GM19351 (cell line): ENCODE measurements at regions not wholly inside any gene's neighbourhood (a gene's known extent, or its start where the extent isn't known, plus 50 kb on each side); places are given as distances from the start of the nearest gene placed in this dataset.

Experiments
- ATAC-seq: cut with Tn5 transposase; IDR thresholded peaks from one replicate; pipeline ENCODE4 v1.9.1; 2021; ENCODE audit warnings: mild to moderate bottlenecking, moderate library complexity; ENCODE audit not compliant: unreplicated experiment

- ATAC-seq, result no peak
Observed at GRCh38 chr14:27075503-27075902, 477.7 kb upstream of the NOVA1 start.

GRCh38 chr14:27077214-27077613 lies 479.4 kb upstream of the NOVA1 start:
- ATAC-seq, result no peak

- ATAC-seq, result no peak
Observed at GRCh38 chr14:27077710-27078109, 479.9 kb upstream of the NOVA1 start.

- no peak for ATAC-seq
Observed at GRCh38 chr14:27078191-27078590, 480.4 kb upstream of the NOVA1 start.

DNA sequence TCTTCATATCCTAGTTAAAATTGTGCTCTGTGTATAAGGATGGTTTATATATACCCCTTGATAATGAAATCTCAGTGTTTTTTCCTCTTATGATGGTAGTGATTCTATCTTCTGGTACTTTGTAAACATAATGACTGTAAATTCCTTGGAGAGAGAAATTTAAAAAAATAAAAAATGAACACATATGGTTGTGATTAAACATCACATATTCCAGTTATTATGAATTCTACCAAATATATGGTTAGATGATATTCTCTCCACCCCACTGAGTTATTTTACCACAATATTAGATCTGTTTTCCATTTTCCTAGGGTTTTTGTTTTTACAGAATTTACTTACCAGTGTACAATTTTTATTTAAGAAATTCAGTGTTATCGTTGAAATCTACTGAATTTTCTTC lies 481.9 kb upstream of the NOVA1 start:
- no peak for ATAC-seq

GRCh38 chr14:27085500-27085899 lies 487.7 kb upstream of the NOVA1 start:
- no peak for ATAC-seq

- no peak for ATAC-seq
Observed at GRCh38 chr14:27090716-27091115, 492.9 kb upstream of the NOVA1 start.

GRCh38 chr14:27091973-27092372 lies 494.1 kb upstream of the NOVA1 start:
- ATAC-seq, result no peak

DNA sequence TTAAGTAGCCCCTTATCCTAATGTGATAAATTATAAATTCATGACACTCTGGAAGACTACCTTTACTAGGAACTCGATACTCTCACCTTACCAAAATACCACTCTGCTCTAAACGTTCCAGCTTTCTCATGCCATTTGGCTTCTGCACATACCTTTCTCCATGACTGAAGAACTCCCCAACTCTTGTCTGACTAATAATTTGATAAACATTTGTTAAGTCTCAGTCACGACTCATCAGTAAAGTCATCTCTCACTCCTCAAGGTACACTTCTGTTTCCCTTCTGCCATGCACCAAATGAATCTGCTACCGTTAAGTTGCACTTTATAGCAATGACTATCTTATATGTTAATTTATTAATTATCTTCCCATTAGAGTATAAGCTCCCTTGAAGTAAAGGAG lies 498.3 kb upstream of the NOVA1 start:
- no peak for ATAC-seq

DNA sequence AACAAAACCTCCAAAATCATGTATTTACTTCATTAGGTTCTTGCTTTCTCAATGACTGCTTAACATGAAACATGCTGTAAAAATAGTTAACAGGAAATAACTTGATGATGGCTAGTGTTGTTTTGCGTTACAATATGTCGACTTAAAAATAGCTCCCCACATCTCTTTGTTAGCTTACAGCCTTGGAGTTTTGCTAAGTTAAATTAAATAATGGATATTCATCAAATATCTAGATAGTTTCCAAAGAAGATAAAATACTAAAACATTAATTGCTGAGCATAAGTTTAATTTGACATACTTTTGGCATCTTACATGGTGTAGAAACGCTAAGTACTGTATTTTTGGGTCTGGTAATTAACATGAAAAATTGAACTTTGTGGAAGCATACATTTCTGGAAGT lies 500.6 kb upstream of the NOVA1 start:
- no peak for ATAC-seq

DNA sequence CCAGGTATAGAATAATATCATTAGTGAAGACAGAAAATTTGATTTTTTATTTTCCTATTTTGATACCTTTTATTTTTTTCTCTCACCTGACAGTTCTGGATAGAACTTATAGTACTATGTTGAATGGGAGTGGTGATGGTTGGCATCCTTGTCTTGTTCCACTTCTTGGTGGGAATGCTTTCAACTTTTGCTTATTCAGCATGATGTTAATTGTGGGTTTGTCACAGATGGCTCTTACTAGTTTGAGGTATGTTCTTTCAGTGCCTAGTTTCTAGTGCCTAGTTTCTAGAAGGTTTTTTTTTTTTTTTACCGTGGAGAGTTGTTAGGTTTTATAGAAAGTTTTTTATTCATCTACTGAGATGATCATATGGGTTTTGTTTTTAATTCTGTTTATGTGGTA lies 516.3 kb upstream of the NOVA1 start:
- no peak for ATAC-seq

GRCh38 chr14:27123162-27123561 lies 525.3 kb upstream of the NOVA1 start:
- ATAC-seq, result no peak

GRCh38 chr14:27127838-27128237 lies 530.0 kb upstream of the NOVA1 start:
- no peak for ATAC-seq

GRCh38 chr14:27134200-27134599 lies 536.4 kb upstream of the NOVA1 start:
- ATAC-seq, result no peak

DNA sequence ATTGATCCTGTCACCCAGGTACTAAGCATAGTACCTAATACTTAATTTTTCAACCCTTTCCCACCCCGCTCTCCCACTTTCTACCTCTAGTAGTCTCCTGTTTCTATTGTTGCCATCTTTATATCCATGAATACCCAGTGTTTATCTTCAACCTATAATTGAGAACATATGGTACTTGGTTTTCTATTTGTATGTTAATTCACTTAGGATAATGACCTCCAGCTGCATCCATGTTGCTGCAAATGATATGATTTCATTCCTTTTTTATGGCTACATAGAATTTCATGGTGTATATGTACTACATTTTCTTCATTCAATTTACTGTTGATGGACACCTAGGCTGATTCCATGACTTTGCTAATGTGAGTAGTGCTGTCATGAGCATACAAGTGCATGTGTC lies 547.3 kb upstream of the NOVA1 start:
- no peak for ATAC-seq

GRCh38 chr14:27148143-27148542 lies 550.3 kb upstream of the NOVA1 start:
- no peak for ATAC-seq

DNA sequence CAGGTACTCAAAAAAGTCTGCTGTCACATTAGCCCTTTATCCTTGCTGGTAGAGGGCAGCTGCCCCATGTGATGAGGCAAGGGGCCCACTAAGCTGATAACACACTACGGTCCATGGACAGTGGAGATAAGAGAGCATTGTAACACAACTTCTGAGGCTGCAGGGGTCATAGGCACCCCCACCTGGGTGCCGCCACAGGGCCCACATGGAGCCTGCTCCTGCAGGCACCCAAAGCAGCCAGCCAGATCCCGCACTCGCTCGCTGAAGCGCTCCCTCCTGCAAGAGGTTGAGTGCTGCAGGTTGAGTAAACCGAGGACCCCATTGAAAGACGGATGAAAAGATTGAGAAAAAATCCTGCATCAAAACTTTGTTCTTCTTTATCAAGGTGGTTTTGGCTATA lies 566.3 kb upstream of the NOVA1 start:
- ATAC-seq, result no peak

DNA sequence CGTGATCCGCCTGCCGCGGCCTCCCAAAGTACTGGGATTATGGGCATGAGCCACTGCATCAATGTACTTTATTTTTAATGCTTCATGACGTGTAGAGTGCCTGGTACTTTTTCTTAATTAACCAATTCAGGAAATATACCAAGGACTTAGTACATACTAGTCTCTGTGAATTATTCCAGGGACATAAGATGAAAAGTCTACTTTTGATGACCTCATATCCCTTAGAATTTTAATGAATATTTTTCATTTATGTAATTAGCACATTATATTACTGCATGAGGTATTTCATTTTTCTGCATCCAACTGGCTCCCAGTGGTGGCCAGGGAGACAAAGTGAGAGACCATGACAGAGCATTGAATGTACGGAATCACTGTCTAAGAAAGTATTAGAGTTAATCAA lies 577.7 kb upstream of the NOVA1 start:
- no peak for ATAC-seq

DNA sequence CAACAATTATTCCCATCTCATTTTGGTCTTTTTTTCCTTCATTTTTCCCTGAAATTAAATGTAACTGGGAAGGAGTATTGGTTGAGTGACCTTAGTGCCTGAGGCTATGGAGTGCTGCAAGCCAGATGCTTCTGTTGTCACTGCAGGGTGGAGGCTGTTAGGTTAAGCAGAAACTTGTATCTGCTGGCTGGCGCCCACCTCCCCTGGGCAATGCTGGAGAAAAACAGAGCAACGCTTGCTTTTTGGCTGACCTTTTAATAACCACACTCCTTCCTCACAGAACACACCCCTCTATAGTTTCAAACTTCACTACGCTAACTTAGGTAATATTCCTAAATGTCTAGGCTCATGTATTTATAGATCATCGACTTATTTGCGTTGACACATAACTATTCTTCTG lies 583.5 kb upstream of the NOVA1 start:
- ATAC-seq, result no peak

DNA sequence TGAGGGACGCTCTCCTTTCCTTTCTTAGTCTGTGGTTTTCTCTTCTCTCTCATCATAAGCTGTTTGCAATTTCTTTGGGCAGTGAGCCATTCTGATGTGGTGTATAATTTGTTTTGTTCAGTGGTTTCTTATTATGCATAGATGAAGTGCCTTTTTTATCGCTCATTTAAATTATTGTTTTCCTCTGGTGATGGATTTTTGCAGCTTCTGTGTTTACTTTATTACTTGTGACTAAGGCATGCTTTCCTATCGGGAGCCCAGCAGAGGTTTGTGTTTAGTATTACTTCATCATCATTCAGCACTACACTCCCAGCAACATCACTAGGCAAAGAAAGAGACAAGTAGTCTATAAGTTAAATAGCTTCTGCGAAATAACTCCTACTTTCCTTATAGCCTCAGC lies 586.6 kb upstream of the NOVA1 start:
- ATAC-seq, result no peak

DNA sequence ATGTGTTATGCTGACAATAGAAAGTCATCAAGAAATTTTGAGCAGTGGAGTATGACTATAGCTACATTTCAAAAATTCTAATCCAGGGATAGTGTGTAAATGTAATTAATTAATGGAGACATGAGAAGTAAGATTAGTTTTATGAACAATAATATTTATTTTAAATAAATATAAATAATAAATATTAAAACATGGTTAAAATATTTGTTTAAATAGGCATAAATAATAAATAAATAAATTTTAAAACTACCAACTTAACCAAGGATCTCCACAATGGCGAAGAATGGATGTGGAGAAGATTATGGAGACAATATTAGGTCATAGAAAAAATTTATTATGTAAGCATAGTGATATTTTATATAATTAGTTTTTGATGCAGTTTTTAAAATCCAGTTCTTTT lies 588.2 kb upstream of the NOVA1 start:
- ATAC-seq, result no peak

DNA sequence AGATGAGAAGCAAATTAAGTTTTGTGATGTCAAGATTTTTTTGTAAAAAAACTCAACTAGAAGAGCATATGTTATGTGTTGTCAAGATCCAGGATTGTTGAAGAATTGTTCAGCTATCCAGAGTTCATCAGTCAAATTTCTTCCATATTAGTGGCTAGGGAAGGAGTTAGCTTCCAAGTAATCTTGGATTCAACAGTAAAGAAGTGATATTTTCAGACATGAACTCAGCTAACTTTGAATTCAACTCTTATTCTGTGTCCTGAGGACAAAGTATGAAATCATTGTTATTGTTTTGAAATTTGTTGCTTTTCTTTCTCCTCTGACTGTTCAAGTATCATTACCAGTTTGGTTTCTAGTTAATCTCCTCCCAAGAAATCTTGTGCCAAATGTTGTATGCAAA lies 589.3 kb upstream of the NOVA1 start:
- no peak for ATAC-seq

GRCh38 chr14:27190296-27190695 lies 592.5 kb upstream of the NOVA1 start:
- no peak for ATAC-seq

DNA sequence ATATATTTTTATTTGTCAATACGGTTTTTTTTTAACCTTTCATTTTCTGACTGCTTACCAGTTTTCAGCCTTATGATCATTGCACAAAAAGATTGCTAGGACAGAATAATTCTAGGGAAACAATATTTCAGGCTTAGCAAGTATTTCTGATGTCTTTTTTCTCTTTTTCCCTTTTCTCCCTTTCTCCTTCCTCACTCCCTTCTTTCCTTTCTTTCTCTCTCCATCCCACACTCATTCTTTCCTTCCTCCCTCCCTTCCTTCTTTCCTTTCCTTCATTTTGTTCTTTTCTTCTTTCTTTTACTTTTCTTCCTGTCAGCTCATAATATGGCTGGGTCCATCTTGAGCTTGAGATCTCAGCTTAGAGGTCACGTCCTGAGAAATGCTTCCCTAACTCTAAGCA lies 601.4 kb upstream of the NOVA1 start:
- no peak for ATAC-seq
